Activated CD8-positive, alpha-beta T cell treated with anti-CD3 and anti-CD28 coated beads for 36 hours (primary cell): ENCODE measurements at regions not wholly inside any gene's neighbourhood (a gene's known extent, or its start where the extent isn't known, plus 50 kb on each side); places are given as distances from the start of the nearest gene placed in this dataset.

ENCODE experiments used
- ATAC-seq: fragments of 200-7000 bp; cut with Tn5 transposase; one replicate; pipeline ENCODE4 v1.10.0; 2021; ENCODE audit warnings: mild to moderate bottlenecking, moderate library complexity
- CTCF ChIA-PET: fragments of 350-600 bp; sonication (Branson Sonifier 250); formaldehyde crosslinking; loops from one replicate; lab custom pipeline; 2021; ENCODE audit warnings: antibody characterized with exemption; lab: Charles Lee
- POLR2A ChIA-PET: fragments of 350-600 bp; sonication (Branson Sonifier 250); formaldehyde crosslinking; loops from one replicate; lab custom pipeline; 2021; ENCODE audit warnings: antibody characterized with exemption; lab: Charles Lee
- DNase-seq: peaks from one replicate; pipeline ENCODE4 v3.0.0-alpha.2; 2020
- H3K27ac Mint-ChIP-seq: one replicate; pipeline ENCODE4 v1.8.0; 2021; ENCODE audit warnings: mild to moderate bottlenecking, mixed read lengths
- H3K27me3 Mint-ChIP-seq: one replicate; pipeline ENCODE4 v1.8.0; 2021; ENCODE audit warnings: mixed read lengths
- H3K36me3 Mint-ChIP-seq: one replicate; pipeline ENCODE4 v1.8.0; 2021; ENCODE audit warnings: low read depth, mixed read lengths
- H3K4me1 Mint-ChIP-seq: one replicate; pipeline ENCODE4 v1.8.0; 2021; ENCODE audit warnings: low read depth, mixed read lengths
- H3K4me3 Mint-ChIP-seq: one replicate; pipeline ENCODE4 v1.8.0; 2021; ENCODE audit warnings: mild to moderate bottlenecking, moderate library complexity, mixed read lengths
- H3K9me3 Mint-ChIP-seq: one replicate; pipeline ENCODE4 v1.8.0; 2021; ENCODE audit warnings: mixed read lengths
- intact Hi-C: fragments of 100-400 bp; cut with micrococcal nuclease; formaldehyde crosslinking; loops from one replicate; pipeline ENCODE4 v1.10.0; 2022
- TF ChIP-seq, protein P1 (sequence below): fragments of 200-600 bp; IDR thresholded peaks from one replicate; pipeline ENCODE4 v1.8.0; 2022; ENCODE audit warnings: antibody characterized with exemption, mild to moderate bottlenecking

DNA sequence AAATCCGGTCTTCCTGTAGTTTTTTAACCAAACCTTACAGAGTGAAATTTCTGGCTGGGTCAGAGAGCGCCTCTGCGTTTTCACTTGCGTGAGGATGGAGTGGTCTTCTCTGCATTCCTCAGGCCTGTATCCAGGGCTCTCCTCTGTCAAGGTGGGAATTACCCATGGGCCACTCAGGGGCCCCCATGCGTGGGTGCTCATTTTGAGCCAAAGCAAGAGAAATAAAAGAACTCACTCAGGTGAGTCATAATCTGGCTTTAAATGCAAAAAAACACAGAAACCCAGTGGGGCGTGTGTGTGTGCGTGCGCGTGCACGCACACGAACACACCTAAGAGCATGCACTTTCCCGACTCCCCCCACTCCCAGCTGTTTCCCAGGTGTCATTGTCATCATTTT is 104.0 kb upstream of the PWP1 start:
- Mint-ChIP-seq H3K36me3 (peaks cover 9% of the 10 kb centered on the region), H3K27ac (no peak overlapping the region), H3K27me3 (no peaks in the 10 kb centered on the region), H3K4me3 (no peak overlapping the region), H3K9me3 (peaks cover 3% of the 10 kb centered on the region), H3K4me1 (no peaks in the 10 kb centered on the region)
- DNase-seq (no peak), ATAC-seq (no peak)
- TF ChIP-seq, protein P1, sequence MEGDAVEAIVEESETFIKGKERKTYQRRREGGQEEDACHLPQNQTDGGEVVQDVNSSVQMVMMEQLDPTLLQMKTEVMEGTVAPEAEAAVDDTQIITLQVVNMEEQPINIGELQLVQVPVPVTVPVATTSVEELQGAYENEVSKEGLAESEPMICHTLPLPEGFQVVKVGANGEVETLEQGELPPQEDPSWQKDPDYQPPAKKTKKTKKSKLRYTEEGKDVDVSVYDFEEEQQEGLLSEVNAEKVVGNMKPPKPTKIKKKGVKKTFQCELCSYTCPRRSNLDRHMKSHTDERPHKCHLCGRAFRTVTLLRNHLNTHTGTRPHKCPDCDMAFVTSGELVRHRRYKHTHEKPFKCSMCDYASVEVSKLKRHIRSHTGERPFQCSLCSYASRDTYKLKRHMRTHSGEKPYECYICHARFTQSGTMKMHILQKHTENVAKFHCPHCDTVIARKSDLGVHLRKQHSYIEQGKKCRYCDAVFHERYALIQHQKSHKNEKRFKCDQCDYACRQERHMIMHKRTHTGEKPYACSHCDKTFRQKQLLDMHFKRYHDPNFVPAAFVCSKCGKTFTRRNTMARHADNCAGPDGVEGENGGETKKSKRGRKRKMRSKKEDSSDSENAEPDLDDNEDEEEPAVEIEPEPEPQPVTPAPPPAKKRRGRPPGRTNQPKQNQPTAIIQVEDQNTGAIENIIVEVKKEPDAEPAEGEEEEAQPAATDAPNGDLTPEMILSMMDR, result no peak
- CTCF ChIA-PET, result no interaction called here
- POLR2A ChIA-PET, result no interaction called here
- intact Hi-C loops, result no loop called here

DNA sequence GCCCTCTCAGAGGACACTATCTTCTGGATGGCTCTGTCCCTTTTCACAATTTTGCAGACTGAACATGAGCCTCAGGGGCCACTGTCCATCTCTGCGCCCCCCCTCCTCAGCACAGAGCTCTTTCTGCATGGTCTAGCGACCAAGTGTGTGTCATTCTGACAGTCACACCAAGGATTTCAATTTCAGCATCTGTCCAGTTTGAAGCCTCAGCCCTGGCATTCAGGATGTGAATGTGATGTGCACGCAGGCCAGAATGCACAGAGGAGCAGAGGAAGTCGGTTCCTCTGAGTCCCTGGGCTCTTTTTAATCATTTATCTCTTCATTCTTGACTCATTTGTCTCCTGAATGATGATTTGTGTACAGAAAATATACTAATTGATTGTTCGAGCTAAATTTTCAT is 102.0 kb upstream of the PWP1 start:
- Mint-ChIP-seq H3K4me3 (no peak overlapping the region), H3K9me3 (peaks cover 14% of the 10 kb centered on the region), H3K27me3 (no peaks in the 10 kb centered on the region), H3K36me3 (peaks cover 24% of the 10 kb centered on the region), H3K27ac (no peak overlapping the region), H3K4me1 (no peaks in the 10 kb centered on the region)
- intact Hi-C loops, result no loop called here
- TF ChIP-seq, protein P1, result no peak
- ChIA-PET CTCF (interaction anchor here (1.2 to 1.4 kb wide), 3 partner anchors 23 to 451 kb away, joined by 3 to 5 read pairs (median 4); no protein-coding TSS in a partner anchor), POLR2A (no interaction called here)
- DNase-seq, result no peak
- no peak for ATAC-seq

DNA sequence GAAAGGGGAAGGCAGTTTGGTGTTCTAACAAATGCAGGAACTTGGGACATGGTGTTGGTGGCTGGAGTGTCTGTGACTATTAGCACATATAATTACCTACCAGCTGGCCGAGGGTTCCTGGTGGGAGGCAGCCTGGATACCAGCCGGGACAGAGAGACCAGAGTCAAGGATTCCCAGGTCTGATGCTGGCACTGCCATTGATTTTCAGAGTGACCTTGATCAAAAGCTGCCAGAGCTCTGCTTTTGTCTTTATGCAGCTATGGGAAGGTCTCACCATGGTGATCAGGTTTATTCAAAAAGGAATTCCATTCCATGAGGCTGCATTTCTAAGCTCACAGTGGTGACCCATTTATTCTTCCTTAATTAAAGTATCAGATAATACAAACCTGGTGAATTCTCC is 101.0 kb upstream of the PWP1 start:
- intact Hi-C loops, result no loop called here
- Mint-ChIP-seq H3K4me3 (no peak overlapping the region), H3K9me3 (peaks cover 14% of the 10 kb centered on the region), H3K27ac (no peak overlapping the region), H3K4me1 (no peaks in the 10 kb centered on the region), H3K27me3 (no peaks in the 10 kb centered on the region), H3K36me3 (peaks cover 26% of the 10 kb centered on the region)
- TF ChIP-seq, protein P1, result no peak
- DNase-seq (no peak), ATAC-seq (no peak)
- POLR2A ChIA-PET, result interaction anchor here (0.9 kb wide), 1 partner anchor 9 kb away, joined by 3 read pairs; no protein-coding TSS in a partner anchor
- CTCF ChIA-PET, result interaction anchor here (1.2 kb wide), 1 partner anchor 22 kb away, joined by 4 read pairs; no protein-coding TSS in a partner anchor

DNA sequence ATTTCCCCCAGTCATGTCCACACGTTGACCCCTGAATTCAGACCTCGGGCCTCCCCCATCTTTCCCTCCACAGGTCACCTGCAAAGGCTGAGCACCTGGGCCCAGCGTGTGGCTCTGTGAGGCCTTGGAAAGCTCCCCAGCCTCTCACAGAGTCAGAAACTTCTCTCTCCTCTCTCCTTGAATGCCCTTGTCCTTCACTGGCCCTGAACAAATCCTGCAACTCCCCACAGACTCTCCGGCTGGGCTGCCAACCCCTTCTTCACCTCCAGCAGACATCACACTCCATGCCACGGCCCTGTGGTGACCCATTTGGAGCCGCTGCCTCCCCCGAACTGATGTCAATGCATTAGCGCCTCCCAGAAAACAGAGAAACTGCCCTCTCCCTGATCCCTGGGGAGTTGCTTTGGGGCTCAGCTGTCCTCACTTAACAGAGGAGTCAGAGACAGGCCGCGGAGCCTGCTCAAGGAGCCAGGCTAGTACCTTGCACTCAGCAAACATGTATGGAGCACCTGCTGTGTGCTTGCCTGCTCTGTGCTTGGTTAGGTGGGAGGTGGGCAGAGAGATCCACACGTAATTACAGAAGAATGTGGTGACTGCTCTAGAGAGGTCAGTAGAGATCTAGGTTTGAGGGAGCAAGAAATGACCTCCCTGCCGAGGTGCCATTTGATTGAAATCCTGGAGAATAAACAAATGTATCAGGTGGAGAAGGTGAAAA is 99.2 kb upstream of the PWP1 start:
- ChIA-PET CTCF (no interaction called here), POLR2A (no interaction called here)
- H3K9me3 Mint-ChIP-seq, result peaks cover 17% of the 10 kb centered on the region
- no peak for ATAC-seq
- no peak overlapping the region for H3K27ac Mint-ChIP-seq
- H3K27me3 Mint-ChIP-seq, result no peaks in the 10 kb centered on the region
- H3K36me3 Mint-ChIP-seq, result peaks cover 30% of the 10 kb centered on the region
- TF ChIP-seq, protein P1, result no peak
- DNase-seq, result no peak
- intact Hi-C loops, result no loop called here
- H3K4me1 Mint-ChIP-seq, result no peaks in the 10 kb centered on the region
- H3K4me3 Mint-ChIP-seq, result no peak overlapping the region

DNA sequence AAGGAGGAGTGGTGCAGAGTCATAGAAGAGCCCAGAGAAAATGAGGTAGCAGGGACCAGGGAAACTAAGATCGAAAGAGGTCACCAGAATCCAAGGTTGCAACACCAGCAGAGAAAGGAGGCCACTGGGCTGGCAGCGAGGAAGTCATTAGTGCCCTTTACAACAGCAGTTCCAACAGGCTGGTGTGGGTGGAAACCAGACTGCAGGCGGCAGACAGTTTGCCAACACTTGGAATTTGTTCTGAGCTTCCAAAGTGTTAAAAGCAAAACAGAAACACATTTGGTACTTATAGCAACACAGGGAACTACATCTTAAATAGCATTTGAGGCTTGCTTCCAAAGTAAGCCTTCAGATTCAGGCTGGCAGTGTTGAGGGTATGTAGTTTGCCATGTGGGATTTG is 95.2 kb upstream of the PWP1 start:
- POLR2A ChIA-PET, result no interaction called here
- Mint-ChIP-seq H3K27ac (no peak overlapping the region), H3K4me3 (no peak overlapping the region), H3K36me3 (peaks cover 43% of the 10 kb centered on the region), H3K9me3 (peaks cover 30% of the 10 kb centered on the region), H3K27me3 (no peaks in the 10 kb centered on the region), H3K4me1 (no peaks in the 10 kb centered on the region)
- DNase-seq (no peak), ATAC-seq (no peak)
- TF ChIP-seq, protein P1, result no peak
- CTCF ChIA-PET, result interaction anchor here (1.2 to 1.3 kb wide), 2 partner anchors 17 to 458 kb away, joined by 3 read pairs; no protein-coding TSS in a partner anchor
- intact Hi-C loops, result no loop called here
